CD14-positive monocyte (primary cell): ENCODE measurements at regions not wholly inside any gene's neighbourhood (a gene's known extent, or its start where the extent isn't known, plus 50 kb on each side); places are given as distances from the start of the nearest gene placed in this dataset.

Experiments
- DNase-seq, 3 donors: peaks; one replicate each; pipeline ENCODE4 v3.0.0-alpha.2; 2011 to 2022
- H2AFZ ChIP-seq: 2 replicates; pipeline ENCODE4 v1.6.0; 2012; ENCODE audit warnings: mild to moderate bottlenecking, low read depth, low read length, inconsistent platforms; ENCODE audit not compliant: insufficient read depth, poor library complexity, severe bottlenecking
- H3K27ac ChIP-seq, 2 donors: 1 replicate in 1 of 2; 2 replicates in 1 of 2; pipeline ENCODE4 v1.5.1; 2012 to 2013; ENCODE audit warnings: low read length in 2 of 2, control low read depth in 1 of 2, inconsistent platforms in 1 of 2, low read depth in 1 of 2, mild to moderate bottlenecking in 1 of 2
- H3K27me3 ChIP-seq, 2 donors: one replicate each; pipeline versions ENCODE4 v1.6.0 to v1.6.1; 2011 to 2013; ENCODE audit warnings: low read length in 2 of 2; ENCODE audit not compliant: control insufficient read depth in 2 of 2, insufficient read depth in 2 of 2
- H3K36me3 ChIP-seq, 2 donors: replicated peaks in 1 of 2; 1 replicate in 1 of 2; 2 replicates in 1 of 2; pipeline versions ENCODE4 v1.5.1 to v1.6.1; 2012 to 2013; ENCODE audit warnings: low read length in 2 of 2, control low read depth in 1 of 2, inconsistent platforms in 1 of 2, mild to moderate bottlenecking in 1 of 2; ENCODE audit not compliant: insufficient read depth in 2 of 2, control insufficient read depth in 1 of 2
- H3K4me1 ChIP-seq, 2 donors: 1 replicate in 1 of 2; 2 replicates in 1 of 2; pipeline versions ENCODE4 v1.5.1 to v1.6.1; 2012 to 2013; ENCODE audit warnings: low read length in 2 of 2, control low read depth in 1 of 2, inconsistent platforms in 1 of 2, mild to moderate bottlenecking in 1 of 2, moderate library complexity in 1 of 2; ENCODE audit not compliant: insufficient read depth in 2 of 2, control insufficient read depth in 1 of 2
- H3K4me2 ChIP-seq: replicated peaks from 2 replicates; pipeline ENCODE3; 2012; ENCODE audit warnings: low read length, moderate library complexity, mild to moderate bottlenecking; ENCODE audit not compliant: poor library complexity, severe bottlenecking; ENCODE audit errors: extremely low read depth
- H3K4me3 ChIP-seq, 3 experiments: fragments of 200-600 bp in 1 of 3; sonication (generic) in 1 of 3; replicated peaks in 1 of 3; 1 replicate in 2 of 3; 2 replicates in 1 of 3; pipeline ENCODE4 v1.5.1; 2011 to 2013; ENCODE audit warnings: low read length in 3 of 3, mild to moderate bottlenecking in 3 of 3, control low read depth in 2 of 3, low read depth in 2 of 3, inconsistent platforms in 1 of 3, moderate library complexity in 1 of 3
- H3K79me2 ChIP-seq: 2 replicates; pipeline ENCODE4 v1.6.0; 2012; ENCODE audit warnings: mild to moderate bottlenecking, control low read depth, inconsistent platforms, low read length, moderate library complexity; ENCODE audit not compliant: insufficient read depth
- H3K9ac ChIP-seq: 2 replicates; pipeline ENCODE4 v1.6.0; 2017; ENCODE audit warnings: low read length, mild to moderate bottlenecking; ENCODE audit not compliant: insufficient read depth, poor library complexity, severe bottlenecking
- H3K9me3 ChIP-seq, 2 donors: replicated peaks in 1 of 2; 1 replicate in 1 of 2; 2 replicates in 1 of 2; pipeline versions ENCODE4 v1.5.1 to v1.6.1; 2012 to 2013; ENCODE audit warnings: low read length in 2 of 2, control low read depth in 1 of 2; ENCODE audit not compliant: control insufficient read depth in 1 of 2, insufficient read depth in 1 of 2
- H4K20me1 ChIP-seq: 2 replicates; pipeline ENCODE4 v1.6.0; 2012; ENCODE audit warnings: mild to moderate bottlenecking, low read length, control low read depth, moderate library complexity; ENCODE audit not compliant: insufficient read depth
- H3K27ac Mint-ChIP-seq, 7 donors: one replicate each; pipeline ENCODE4 v1.8.0; 2020; ENCODE audit warnings: mild to moderate bottlenecking in 7 of 7, mixed read lengths in 7 of 7, moderate library complexity in 6 of 7, inconsistent platforms in 2 of 7
- H3K27me3 Mint-ChIP-seq, 3 donors: one replicate each; pipeline ENCODE4 v1.8.0; 2021 to 2022; ENCODE audit warnings: low read depth in 3 of 3, mild to moderate bottlenecking in 3 of 3, mixed read lengths in 3 of 3, moderate library complexity in 3 of 3, inconsistent platforms in 1 of 3
- H3K36me3 Mint-ChIP-seq, 2 donors: one replicate each; pipeline ENCODE4 v1.8.0; 2020; ENCODE audit warnings: mixed read lengths in 2 of 2, inconsistent platforms in 1 of 2, mild to moderate bottlenecking in 1 of 2
- H3K4me1 Mint-ChIP-seq: one replicate; pipeline ENCODE4 v1.8.0; 2020; ENCODE audit warnings: mild to moderate bottlenecking, mixed read lengths
- H3K4me3 Mint-ChIP-seq, 2 donors: one replicate each; pipeline ENCODE4 v1.8.0; 2020; ENCODE audit warnings: mild to moderate bottlenecking in 2 of 2, mixed read lengths in 2 of 2, moderate library complexity in 1 of 2
- H3K9me3 Mint-ChIP-seq, 7 donors: one replicate each; pipeline ENCODE4 v1.8.0; 2020 to 2022; ENCODE audit warnings: mixed read lengths in 7 of 7, mild to moderate bottlenecking in 6 of 7, moderate library complexity in 6 of 7, inconsistent platforms in 2 of 7
- intact Hi-C, 2 donors: fragments of 100-400 bp; cut with micrococcal nuclease; formaldehyde crosslinking; loops; one replicate each; pipeline versions ENCODE4 v1.15.0 to v1.15.1; 2023
- TF ChIP-seq, protein P1 (sequence below): fragments of 200-600 bp; IDR thresholded peaks from one replicate; pipeline ENCODE4 v1.8.0; 2022; ENCODE audit warnings: antibody characterized with exemption, mild to moderate bottlenecking

DNA sequence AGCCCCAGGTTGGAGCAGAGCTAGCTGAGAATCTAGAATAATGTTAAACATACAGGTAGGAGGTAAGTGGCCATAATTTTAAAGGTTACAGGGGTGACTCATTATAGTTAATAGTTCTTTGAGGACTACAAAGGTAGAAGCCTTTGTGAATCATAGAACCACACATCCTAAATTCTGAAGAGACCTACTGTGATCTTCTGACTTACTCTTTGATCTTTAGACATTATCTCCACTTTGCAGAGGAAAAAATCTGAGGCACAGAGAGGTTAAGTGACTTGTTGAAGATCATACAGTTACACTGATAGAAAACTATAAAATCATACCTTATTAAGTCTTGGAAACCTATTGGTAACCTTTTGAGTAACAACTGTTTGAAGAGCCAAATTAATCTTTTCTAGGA, 1051.3 kb upstream of the NRXN1 start:
- H3K9ac ChIP-seq, result no peak overlapping the region
- no peak overlapping the region for H3K4me2 ChIP-seq
- H3K36me3 ChIP-seq, result no peaks in the 10 kb centered on the region
- no peak overlapping the region for H3K4me3 ChIP-seq
- H3K79me2 ChIP-seq, result no peaks in the 10 kb centered on the region
- no peaks in the 10 kb centered on the region for H3K4me1 ChIP-seq
- TF ChIP-seq, protein P1, sequence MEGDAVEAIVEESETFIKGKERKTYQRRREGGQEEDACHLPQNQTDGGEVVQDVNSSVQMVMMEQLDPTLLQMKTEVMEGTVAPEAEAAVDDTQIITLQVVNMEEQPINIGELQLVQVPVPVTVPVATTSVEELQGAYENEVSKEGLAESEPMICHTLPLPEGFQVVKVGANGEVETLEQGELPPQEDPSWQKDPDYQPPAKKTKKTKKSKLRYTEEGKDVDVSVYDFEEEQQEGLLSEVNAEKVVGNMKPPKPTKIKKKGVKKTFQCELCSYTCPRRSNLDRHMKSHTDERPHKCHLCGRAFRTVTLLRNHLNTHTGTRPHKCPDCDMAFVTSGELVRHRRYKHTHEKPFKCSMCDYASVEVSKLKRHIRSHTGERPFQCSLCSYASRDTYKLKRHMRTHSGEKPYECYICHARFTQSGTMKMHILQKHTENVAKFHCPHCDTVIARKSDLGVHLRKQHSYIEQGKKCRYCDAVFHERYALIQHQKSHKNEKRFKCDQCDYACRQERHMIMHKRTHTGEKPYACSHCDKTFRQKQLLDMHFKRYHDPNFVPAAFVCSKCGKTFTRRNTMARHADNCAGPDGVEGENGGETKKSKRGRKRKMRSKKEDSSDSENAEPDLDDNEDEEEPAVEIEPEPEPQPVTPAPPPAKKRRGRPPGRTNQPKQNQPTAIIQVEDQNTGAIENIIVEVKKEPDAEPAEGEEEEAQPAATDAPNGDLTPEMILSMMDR, result no peak
- no peak overlapping the region for H3K27ac ChIP-seq
- intact Hi-C loops, result no loop called here
- no peaks in the 10 kb centered on the region for H3K9me3 ChIP-seq
- DNase-seq, result no peak
- H2AFZ ChIP-seq, result no peak overlapping the region
- no peak overlapping the region for H3K4me3 Mint-ChIP-seq
- H3K27me3 ChIP-seq, result no peaks in the 10 kb centered on the region
- H4K20me1 ChIP-seq, result no peaks in the 10 kb centered on the region
- no peaks in the 10 kb centered on the region for H3K4me1 Mint-ChIP-seq
- H3K27ac Mint-ChIP-seq, result no peak overlapping the region
- H3K9me3 Mint-ChIP-seq, result peaks cover 0 to 3% (median 0%) of the 10 kb centered on the region in 7 donors
- H3K27me3 Mint-ChIP-seq, result no peaks in the 10 kb centered on the region
- no peaks in the 10 kb centered on the region for H3K36me3 Mint-ChIP-seq

DNA sequence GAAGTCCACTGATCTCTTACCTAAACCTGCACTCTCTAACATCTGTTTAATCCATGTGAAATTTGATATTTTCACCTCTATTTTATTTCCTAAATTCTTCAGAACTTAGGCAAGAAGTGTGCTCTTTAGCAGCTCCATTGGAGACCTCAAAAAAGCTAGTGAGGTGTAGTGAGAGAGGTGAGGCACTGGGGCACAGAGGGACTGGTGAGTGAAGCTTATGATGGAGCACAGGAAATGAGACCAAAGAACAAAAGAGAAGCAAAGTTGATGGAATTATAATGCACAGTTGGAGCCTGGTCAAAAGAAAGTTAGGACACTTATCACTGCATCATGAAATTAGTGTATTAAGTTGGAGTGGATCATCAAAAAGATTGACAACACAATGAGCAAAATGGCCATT, 1050.7 kb upstream of the NRXN1 start:
- no peak overlapping the region for H3K27ac ChIP-seq
- H4K20me1 ChIP-seq, result no peaks in the 10 kb centered on the region
- Mint-ChIP-seq H3K27ac (no peak overlapping the region), H3K4me3 (no peak overlapping the region), H3K27me3 (no peaks in the 10 kb centered on the region), H3K36me3 (no peaks in the 10 kb centered on the region), H3K4me1 (no peaks in the 10 kb centered on the region), H3K9me3 (peaks cover 0 to 3% (median 0%) of the 10 kb centered on the region in 7 donors)
- H3K4me1 ChIP-seq, result no peaks in the 10 kb centered on the region
- H3K36me3 ChIP-seq, result no peaks in the 10 kb centered on the region
- TF ChIP-seq, protein P1, result no peak
- no peak for DNase-seq
- H3K9me3 ChIP-seq, result no peaks in the 10 kb centered on the region
- no peak overlapping the region for H3K9ac ChIP-seq
- no peak overlapping the region for H2AFZ ChIP-seq
- intact Hi-C loops, result no loop called here
- no peak overlapping the region for H3K4me2 ChIP-seq
- H3K27me3 ChIP-seq, result no peaks in the 10 kb centered on the region
- no peak overlapping the region for H3K4me3 ChIP-seq
- H3K79me2 ChIP-seq, result no peaks in the 10 kb centered on the region
